A549 (cell line): ENCODE measurements at regions not wholly inside any gene's neighbourhood (a gene's known extent, or its start where the extent isn't known, plus 50 kb on each side); places are given as distances from the start of the nearest gene placed in this dataset.

Experiments
- ATAC-seq, 2 experiments: fragments of 200-7000 bp in 1 of 2; fragments of >200 bp in 1 of 2; cut with Nextera tagmentation in 1 of 2; cut with Tn5 transposase in 1 of 2; 3 replicates each; pipeline versions ENCODE4 v1.8.0 to v1.9.1; 2018 to 2020; ENCODE audit warnings: mild to moderate bottlenecking in 1 of 2, moderate library complexity in 1 of 2
- CTCF ChIA-PET: fragments of 300-600 bp; sonication (Branson Sonifier 250); formaldehyde crosslinking; extraction: SDS; loops from one replicate; lab custom pipeline; 2021; ENCODE audit warnings: antibody characterized with exemption, inconsistent platforms; lab: Yijun Ruan, JAX
- POLR2A ChIA-PET: fragments of 350-600 bp; formaldehyde crosslinking; extraction: SDS; loops from one replicate; lab custom pipeline; 2021; ENCODE audit warnings: antibody characterized with exemption, inconsistent platforms; lab: Yijun Ruan, JAX
- DNase-seq, 2 experiments: peaks; one replicate each; pipeline versions ENCODE4 v3.0.0 to v3.0.0-alpha.2; 2011 to 2016; ENCODE audit warnings: low read depth in 1 of 2, low spot score in 1 of 2
- FAIRE-seq: peaks from 2 replicates; lab custom pipeline; 2011; peaks lifted over from hg19 to GRCh38; lab: Jason Lieb, UNC
- H3K27ac ChIP-seq, 2 experiments: fragments of >200 bp; sonication (Bioruptor Twin); formaldehyde crosslinking; 3 replicates each; pipeline ENCODE4 v1.5.1; 2016 to 2017
- H3K4me1 ChIP-seq: fragments of >200 bp; sonication (Bioruptor Twin); formaldehyde crosslinking; 3 replicates; pipeline ENCODE4 v1.6.1; 2016
- H3K4me2 ChIP-seq: fragments of >200 bp; sonication (Bioruptor Twin); formaldehyde crosslinking; 3 replicates; pipeline ENCODE4 v1.6.1; 2016
- H3K4me3 ChIP-seq: fragments of >200 bp; sonication (Bioruptor Twin); formaldehyde crosslinking; 3 replicates; pipeline ENCODE4 v1.5.1; 2016
- H3K9me3 ChIP-seq: fragments of >200 bp; sonication (Bioruptor Twin); formaldehyde crosslinking; 3 replicates; pipeline ENCODE4 v1.6.1; 2016
- CBX2 ChIP-seq: fragments of 200-600 bp; sonication (generic); IDR thresholded peaks from 2 replicates; pipeline ENCODE4 v1.6.1; 2016; ENCODE audit warnings: low read depth, mild to moderate bottlenecking, borderline replicate concordance
- CEBPB ChIP-seq, 2 experiments: fragments of >200 bp in 1 of 2; sonication (Bioruptor Twin) in 1 of 2; formaldehyde crosslinking in 1 of 2; IDR thresholded peaks; 2 replicates each; pipeline ENCODE4 v1.6.1; 2012 to 2016
- CTCF ChIP-seq: fragments of >200 bp; sonication (Bioruptor Twin); formaldehyde crosslinking; IDR thresholded peaks from 3 replicates; pipeline ENCODE4 v1.5.1; 2016
- E2F6 ChIP-seq: IDR thresholded peaks from 2 replicates; pipeline ENCODE4 v1.6.1; 2012; ENCODE audit warnings: low read depth, borderline replicate concordance
- EHF ChIP-seq: fragments of 250-450 bp; sonication (Bioruptor Pico); IDR thresholded peaks from 2 replicates; pipeline ENCODE4 v1.5.0; 2020; ENCODE audit warnings: mild to moderate bottlenecking
- ELK1 ChIP-seq: fragments of 150-350 bp; IDR thresholded peaks from 2 replicates; pipeline ENCODE4 v1.6.1; 2014; ENCODE audit warnings: low read depth, mild to moderate bottlenecking, low read length
- HDAC2 ChIP-seq: fragments of 200-600 bp; sonication (generic); IDR thresholded peaks from 2 replicates; pipeline ENCODE4 v1.6.1; 2016
- HES2 ChIP-seq: fragments of >200 bp; sonication (Bioruptor Twin); formaldehyde crosslinking; IDR thresholded peaks from 2 replicates; pipeline ENCODE4 v1.6.1; 2016
- HMGXB4 ChIP-seq: fragments of 250-450 bp; sonication (Bioruptor Pico); IDR thresholded peaks from 2 replicates; pipeline ENCODE4 v1.5.0; 2021; ENCODE audit warnings: mild to moderate bottlenecking, moderate library complexity, borderline replicate concordance
- KDM1A ChIP-seq: fragments of 200-600 bp; sonication (generic); IDR thresholded peaks from 2 replicates; pipeline ENCODE4 v1.6.1; 2016; ENCODE audit warnings: low read depth, mild to moderate bottlenecking
- KDM5A ChIP-seq: fragments of 200-600 bp; sonication (generic); IDR thresholded peaks from 2 replicates; pipeline ENCODE4 v1.6.1; 2016; ENCODE audit warnings: antibody characterized with exemption, mild to moderate bottlenecking
- MAZ ChIP-seq: fragments of 150-350 bp; IDR thresholded peaks from 2 replicates; pipeline ENCODE4 v1.6.1; 2014; ENCODE audit warnings: antibody characterized with exemption, low read depth, low read length, borderline replicate concordance
- PHF8 ChIP-seq: fragments of 200-600 bp; sonication (generic); IDR thresholded peaks from 2 replicates; pipeline ENCODE4 v1.6.1; 2016; ENCODE audit warnings: low read depth, mild to moderate bottlenecking, antibody characterized with exemption, moderate library complexity, borderline replicate concordance
- POLR2A ChIP-seq: IDR thresholded peaks from 2 replicates; pipeline ENCODE4 v1.6.1; 2012; ENCODE audit warnings: mild to moderate bottlenecking, low read length
- POLR2AphosphoS2 ChIP-seq: conservative IDR thresholded peaks from 2 replicates; pipeline ENCODE4 v1.6.1; 2012; ENCODE audit warnings: low read length, improper control_type of control experiment, inconsistent platforms
- RARB ChIP-seq: fragments of 250-450 bp; sonication (Bioruptor Pico); IDR thresholded peaks from 2 replicates; pipeline ENCODE4 v1.8.0; 2021; ENCODE audit warnings: mild to moderate bottlenecking, moderate library complexity
- RCOR1 ChIP-seq: fragments of 150-350 bp; IDR thresholded peaks from 2 replicates; pipeline ENCODE4 v1.6.1; 2014; ENCODE audit warnings: antibody characterized with exemption, low read length, low read depth
- REST ChIP-seq: fragments of 200-600 bp; sonication (generic); IDR thresholded peaks from 2 replicates; pipeline ENCODE4 v1.6.1; 2016; ENCODE audit warnings: antibody characterized with exemption, mild to moderate bottlenecking, moderate library complexity
- SMC3 ChIP-seq: fragments of >200 bp; sonication (Bioruptor Twin); formaldehyde crosslinking; IDR thresholded peaks from 3 replicates; pipeline ENCODE4 v1.6.1; 2018; ENCODE audit warnings: inconsistent platforms
- SREBF2 ChIP-seq: fragments of 450-650 bp; IDR thresholded peaks from 2 replicates; pipeline ENCODE4 v1.6.1; 2014; ENCODE audit warnings: mild to moderate bottlenecking, moderate library complexity
- TP53 ChIP-seq: fragments of 250-450 bp; sonication (Bioruptor Pico); IDR thresholded peaks from 2 replicates; pipeline ENCODE4 v1.5.0; 2021; ENCODE audit warnings: mild to moderate bottlenecking, moderate library complexity
- USF2 ChIP-seq: fragments of 450-650 bp; IDR thresholded peaks from 2 replicates; pipeline ENCODE4 v1.6.1; 2014; ENCODE audit warnings: antibody characterized with exemption
- WGBS: methylation state at CpG from one replicate; pipeline ENCODE4 v1.1.6; 2017; ENCODE audit errors: missing lambda C conversion rate; 5-methylcytosine and 5-hydroxymethylcytosine counted together

- CTCF ChIA-PET, result interaction anchor here (0.7 to 7.7 kb wide), 6 partner anchors 9 to 398 kb away, joined by 3 to 41 read pairs (median 7); partner anchors contain the start of gene NFIL3
- no peak for DNase-seq
- no peak overlapping the region for H3K4me3 ChIP-seq
- POLR2A ChIA-PET, result no interaction called here
- H3K27ac ChIP-seq, result no peak overlapping the region
- no peak overlapping the region for H3K4me2 ChIP-seq
- TF ChIP-seq HDAC2, result no peak
- no peak for TF ChIP-seq KDM1A
- no peak for TF ChIP-seq USF2
- TF ChIP-seq POLR2A, result no peak
- no peak for TF ChIP-seq TP53
- TF ChIP-seq CEBPB (IDR thresholded peaks at IDR 0.05), result no peak
- TF ChIP-seq ELK1, result no peak
- no peak for TF ChIP-seq POLR2AphosphoS2
- no peak for TF ChIP-seq RARB (CRISPR knock-in tag)
- no peak for FAIRE-seq
- WGBS, result 69% methylated on average over 7 of the region's 8 CpGs
- no peaks in the 10 kb centered on the region for H3K9me3 ChIP-seq
- no peaks in the 10 kb centered on the region for H3K4me1 ChIP-seq
- ATAC-seq, result no peak
These were observed 226.7 kb downstream of the SYK start for GRCh38 chr9:91028166-91028827.

- Histone ChIP-seq H3K4me1 (no peaks in the 10 kb centered on the region), H3K4me2 (no peak overlapping the region), H3K9me3 (no peaks in the 10 kb centered on the region), H3K27ac (no peak overlapping the region), H3K4me3 (no peak overlapping the region)
- DNase-seq (no peak), ATAC-seq (no peak), FAIRE-seq (no peak)
- ChIA-PET CTCF (interaction anchor here (0.8 to 7.7 kb wide), 5 partner anchors 33 to 715 kb away, joined by 3 to 41 read pairs (median 3); partner anchors contain the start of gene NFIL3), POLR2A (no interaction called here)
- TF ChIP-seq CTCF (no peak), POLR2AphosphoS2 (no peak), SMC3 (no peak), HMGXB4 (no peak), KDM5A (no peak), SREBF2 (no peak), E2F6 (no peak), HDAC2 (no peak), PHF8 (no peak), RARB (CRISPR knock-in tag) (no peak), HES2 (no peak), MAZ (no peak), RCOR1 (no peak), KDM1A (no peak), CBX2 (no peak), REST (no peak), EHF (CRISPR knock-in tag) (no peak)
- 85% methylated on average over 18 of the region's 18 CpGs for WGBS
These were observed 228.2 kb downstream of the SYK start for GRCh38 chr9:91029650-91030361.
